WTC11 (cell line): ENCODE measurements at regions not wholly inside any gene's neighbourhood (a gene's known extent, or its start where the extent isn't known, plus 50 kb on each side); places are given as distances from the start of the nearest gene placed in this dataset.

ENCODE experiments used
- FOXP1 ChIP-seq: sonication (generic); formaldehyde crosslinking; IDR thresholded peaks from 2 replicates; pipeline ENCODE4 v1.8.0; 2022; ENCODE audit warnings: missing genetic modification reagents, mild to moderate bottlenecking, moderate library complexity, borderline replicate concordance
- JUN ChIP-seq: sonication (generic); formaldehyde crosslinking; IDR thresholded peaks from 2 replicates; pipeline ENCODE4 v1.8.0; 2023; ENCODE audit warnings: mild to moderate bottlenecking, missing genetic modification reagents
- KAT7 ChIP-seq: sonication (generic); formaldehyde crosslinking; IDR thresholded peaks from 2 replicates; pipeline ENCODE4 v1.8.1; 2023; ENCODE audit warnings: missing genetic modification reagents, mild to moderate bottlenecking, borderline replicate concordance
- TF ChIP-seq, protein P1 (sequence below): fragments of 200-600 bp; IDR thresholded peaks from 2 replicates; pipeline ENCODE4 v1.8.0; 2022; ENCODE audit warnings: antibody characterized with exemption
- TF ChIP-seq, protein P2 (sequence below): sonication (generic); formaldehyde crosslinking; IDR thresholded peaks from 2 replicates; pipeline ENCODE4 v1.8.0; 2022; ENCODE audit warnings: mild to moderate bottlenecking, missing genetic modification reagents

DNA sequence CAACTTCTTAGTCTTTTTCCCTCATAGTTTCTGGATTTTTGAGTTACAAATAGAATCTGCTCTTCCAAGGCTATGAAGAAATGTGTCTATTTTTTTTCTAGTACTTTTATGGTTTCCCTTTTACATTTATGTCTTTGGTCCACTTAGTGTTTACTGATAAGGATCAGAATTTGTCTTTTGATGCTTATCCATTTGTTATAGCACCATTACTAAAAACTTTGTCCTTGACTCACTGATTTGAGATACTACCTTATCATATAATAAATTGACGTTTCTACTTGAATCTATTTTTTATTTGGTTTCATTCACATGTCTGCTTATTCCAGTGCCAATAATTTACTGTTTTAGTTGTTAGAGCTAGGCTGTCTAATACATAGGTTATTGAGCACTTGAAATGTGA lies 161.1 kb upstream of the DPYD start:
- TF ChIP-seq KAT7, result no peak
- TF ChIP-seq, protein P1, sequence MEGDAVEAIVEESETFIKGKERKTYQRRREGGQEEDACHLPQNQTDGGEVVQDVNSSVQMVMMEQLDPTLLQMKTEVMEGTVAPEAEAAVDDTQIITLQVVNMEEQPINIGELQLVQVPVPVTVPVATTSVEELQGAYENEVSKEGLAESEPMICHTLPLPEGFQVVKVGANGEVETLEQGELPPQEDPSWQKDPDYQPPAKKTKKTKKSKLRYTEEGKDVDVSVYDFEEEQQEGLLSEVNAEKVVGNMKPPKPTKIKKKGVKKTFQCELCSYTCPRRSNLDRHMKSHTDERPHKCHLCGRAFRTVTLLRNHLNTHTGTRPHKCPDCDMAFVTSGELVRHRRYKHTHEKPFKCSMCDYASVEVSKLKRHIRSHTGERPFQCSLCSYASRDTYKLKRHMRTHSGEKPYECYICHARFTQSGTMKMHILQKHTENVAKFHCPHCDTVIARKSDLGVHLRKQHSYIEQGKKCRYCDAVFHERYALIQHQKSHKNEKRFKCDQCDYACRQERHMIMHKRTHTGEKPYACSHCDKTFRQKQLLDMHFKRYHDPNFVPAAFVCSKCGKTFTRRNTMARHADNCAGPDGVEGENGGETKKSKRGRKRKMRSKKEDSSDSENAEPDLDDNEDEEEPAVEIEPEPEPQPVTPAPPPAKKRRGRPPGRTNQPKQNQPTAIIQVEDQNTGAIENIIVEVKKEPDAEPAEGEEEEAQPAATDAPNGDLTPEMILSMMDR, result no peak
- no peak for TF ChIP-seq FOXP1 (CRISPR knock-in tag)
- TF ChIP-seq JUN (CRISPR knock-in tag), result no peak
- TF ChIP-seq, protein P2, sequence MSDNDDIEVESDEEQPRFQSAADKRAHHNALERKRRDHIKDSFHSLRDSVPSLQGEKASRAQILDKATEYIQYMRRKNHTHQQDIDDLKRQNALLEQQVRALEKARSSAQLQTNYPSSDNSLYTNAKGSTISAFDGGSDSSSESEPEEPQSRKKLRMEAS (CRISPR knock-in tag), result no peak
